GM18520 (cell line): ENCODE measurements at regions not wholly inside any gene's neighbourhood (a gene's known extent, or its start where the extent isn't known, plus 50 kb on each side); places are given as distances from the start of the nearest gene placed in this dataset.

Experiments used
- ATAC-seq: cut with Tn5 transposase; IDR thresholded peaks from one replicate; pipeline ENCODE4 v1.9.1; 2021; ENCODE audit not compliant: unreplicated experiment

- ATAC-seq = no peak
Measured at GRCh38 chr3:59308684-59309083, 258.9 kb upstream of the CFAP20DC start.

- ATAC-seq = no peak
Measured at GRCh38 chr3:59308001-59308400, 258.2 kb upstream of the CFAP20DC start.

GRCh38 chr3:59306436-59306835 is 256.6 kb upstream of the CFAP20DC start:
- ATAC-seq = no peak

- no peak for ATAC-seq
Measured at GRCh38 chr3:59304296-59304695, 254.5 kb upstream of the CFAP20DC start.

- ATAC-seq = no peak
Measured at GRCh38 chr3:59303452-59303851, 253.6 kb upstream of the CFAP20DC start.

- ATAC-seq = no peak
Measured at GRCh38 chr3:59302442-59302841, 252.6 kb upstream of the CFAP20DC start.

GRCh38 chr3:59300733-59301132 is 250.9 kb upstream of the CFAP20DC start:
- ATAC-seq = no peak

- no peak for ATAC-seq
Measured at GRCh38 chr3:59299561-59299960, 249.7 kb upstream of the CFAP20DC start.

GRCh38 chr3:59290358-59290757 is 240.5 kb upstream of the CFAP20DC start:
- ATAC-seq = no peak

- ATAC-seq = no peak
Measured at GRCh38 chr3:59289831-59290230, 240.0 kb upstream of the CFAP20DC start.

GRCh38 chr3:59288951-59289350 is 239.1 kb upstream of the CFAP20DC start:
- ATAC-seq = no peak

GRCh38 chr3:59286791-59287531 is 237.1 kb upstream of the CFAP20DC start:
- ATAC-seq = no peak

- ATAC-seq = no peak
Measured at GRCh38 chr3:59285560-59285959, 235.7 kb upstream of the CFAP20DC start.

GRCh38 chr3:59284926-59285325 is 235.1 kb upstream of the CFAP20DC start:
- no peak for ATAC-seq

GRCh38 chr3:59280113-59280512 is 230.3 kb upstream of the CFAP20DC start:
- no peak for ATAC-seq

GRCh38 chr3:59277816-59278215 is 228.0 kb upstream of the CFAP20DC start:
- ATAC-seq = no peak

GRCh38 chr3:59277201-59277600 is 227.4 kb upstream of the CFAP20DC start:
- no peak for ATAC-seq

- no peak for ATAC-seq
Measured at GRCh38 chr3:59273976-59274375, 224.2 kb upstream of the CFAP20DC start.

GRCh38 chr3:59271971-59272370 is 222.1 kb upstream of the CFAP20DC start:
- no peak for ATAC-seq

- ATAC-seq = no peak
Measured at GRCh38 chr3:59270921-59271320, 221.1 kb upstream of the CFAP20DC start.

GRCh38 chr3:59270209-59270608 is 220.4 kb upstream of the CFAP20DC start:
- no peak for ATAC-seq

GRCh38 chr3:59268170-59268569 is 218.3 kb upstream of the CFAP20DC start:
- no peak for ATAC-seq

- ATAC-seq = no peak
Measured at GRCh38 chr3:59267021-59267420, 217.2 kb upstream of the CFAP20DC start.
